Activated CD8-positive, alpha-beta T cell treated with anti-CD3 and anti-CD28 coated beads, Interleukin-2, amount 10 ng/mL, durations not matched to agents 7 days and 5 days (primary cell): ENCODE measurements at regions not wholly inside any gene's neighbourhood (a gene's known extent, or its start where the extent isn't known, plus 50 kb on each side); places are given as distances from the start of the nearest gene placed in this dataset.

ENCODE experiments used
- ATAC-seq: fragments of 150-1000 bp; cut with Tn5 transposase; one replicate; pipeline ENCODE4 v1.10.0; 2021; ENCODE audit warnings: moderate library complexity
- CTCF ChIA-PET: fragments of 350-600 bp; sonication (Branson Sonifier 250); formaldehyde crosslinking; loops from one replicate; lab custom pipeline; 2021; ENCODE audit warnings: antibody characterized with exemption; lab: Charles Lee
- POLR2A ChIA-PET: fragments of 350-600 bp; sonication (Branson Sonifier 250); formaldehyde crosslinking; loops from one replicate; lab custom pipeline; 2021; ENCODE audit warnings: antibody characterized with exemption; lab: Charles Lee
- DNase-seq: peaks from one replicate; pipeline ENCODE4 v3.0.0-alpha.2; 2020
- H3K27ac Mint-ChIP-seq: one replicate; pipeline ENCODE4 v1.8.0; 2021; ENCODE audit warnings: mild to moderate bottlenecking, mixed read lengths
- H3K27me3 Mint-ChIP-seq: one replicate; pipeline ENCODE4 v1.8.0; 2021; ENCODE audit warnings: low read depth, mixed read lengths
- H3K36me3 Mint-ChIP-seq: one replicate; pipeline ENCODE4 v1.8.0; 2021; ENCODE audit warnings: low read depth, mixed read lengths
- H3K4me1 Mint-ChIP-seq: one replicate; pipeline ENCODE4 v1.8.0; 2021; ENCODE audit warnings: low read depth, mixed read lengths
- H3K4me3 Mint-ChIP-seq: one replicate; pipeline ENCODE4 v1.8.0; 2021; ENCODE audit warnings: mild to moderate bottlenecking, mixed read lengths
- H3K9me3 Mint-ChIP-seq: one replicate; pipeline ENCODE4 v1.8.0; 2022; ENCODE audit warnings: mixed read lengths; ENCODE audit not compliant: insufficient read depth

GRCh38 chr6:148068437-148069061, 274.1 kb upstream of the SASH1 start:
- Mint-ChIP-seq H3K27ac (no peak overlapping the region), H3K36me3 (no peaks in the 10 kb centered on the region), H3K4me1 (no peaks in the 10 kb centered on the region), H3K27me3 (no peaks in the 10 kb centered on the region), H3K4me3 (no peak overlapping the region), H3K9me3 (peaks cover 6% of the 10 kb centered on the region)
- DNase-seq (no peak), ATAC-seq (no peak)
- ChIA-PET POLR2A (no interaction called here), CTCF (no interaction called here)

- no peaks in the 10 kb centered on the region for H3K36me3 Mint-ChIP-seq
- POLR2A ChIA-PET: no interaction called here
Measured at GRCh38 chr6:148069256-148069655, 273.4 kb upstream of the SASH1 start.

GRCh38 chr6:148074291-148074690, 268.3 kb upstream of the SASH1 start:
- Mint-ChIP-seq H3K27ac (no peak overlapping the region), H3K4me3 (no peak overlapping the region), H3K36me3 (no peaks in the 10 kb centered on the region), H3K27me3 (no peaks in the 10 kb centered on the region), H3K9me3 (peaks cover 6% of the 10 kb centered on the region), H3K4me1 (no peaks in the 10 kb centered on the region)
- POLR2A ChIA-PET: no interaction called here
- CTCF ChIA-PET: no interaction called here
- ATAC-seq: no peak
- no peak for DNase-seq

More at GRCh38 chr6:148069256-148069655, 273.4 kb upstream of the SASH1 start:
- Mint-ChIP-seq H3K27ac (no peak overlapping the region), H3K4me3 (no peak overlapping the region), H3K9me3 (peaks cover 6% of the 10 kb centered on the region), H3K27me3 (no peaks in the 10 kb centered on the region), H3K4me1 (no peaks in the 10 kb centered on the region)
- CTCF ChIA-PET: no interaction called here
- no peak for DNase-seq
- ATAC-seq: no peak

- no peak for ATAC-seq
- no peak for DNase-seq
- H3K27me3 Mint-ChIP-seq: no peaks in the 10 kb centered on the region
- ChIA-PET CTCF (no interaction called here), POLR2A (no interaction called here)
- peaks cover 6% of the 10 kb centered on the region for H3K9me3 Mint-ChIP-seq
- H3K4me3 Mint-ChIP-seq: no peak overlapping the region
- H3K27ac Mint-ChIP-seq: no peak overlapping the region
- no peaks in the 10 kb centered on the region for H3K36me3 Mint-ChIP-seq
- no peaks in the 10 kb centered on the region for H3K4me1 Mint-ChIP-seq
Measured at GRCh38 chr6:148074738-148075137, 267.9 kb upstream of the SASH1 start.

GRCh38 chr6:148075352-148075751, 267.3 kb upstream of the SASH1 start:
- peaks cover 6% of the 10 kb centered on the region for H3K9me3 Mint-ChIP-seq
- no peaks in the 10 kb centered on the region for H3K36me3 Mint-ChIP-seq
- no peaks in the 10 kb centered on the region for H3K27me3 Mint-ChIP-seq
- no peak for DNase-seq
- no peaks in the 10 kb centered on the region for H3K4me1 Mint-ChIP-seq
- CTCF ChIA-PET: no interaction called here
- ATAC-seq: no peak
- POLR2A ChIA-PET: no interaction called here
- no peak overlapping the region for H3K4me3 Mint-ChIP-seq
- no peak overlapping the region for H3K27ac Mint-ChIP-seq

- Mint-ChIP-seq H3K4me3 (no peak overlapping the region), H3K27ac (no peak overlapping the region), H3K4me1 (no peaks in the 10 kb centered on the region), H3K36me3 (no peaks in the 10 kb centered on the region), H3K9me3 (peaks cover under 1% of the 10 kb centered on the region), H3K27me3 (no peaks in the 10 kb centered on the region)
- ChIA-PET POLR2A (no interaction called here), CTCF (no interaction called here)
- DNase-seq: no peak
- no peak for ATAC-seq
Measured at GRCh38 chr6:148076051-148076450, 266.6 kb upstream of the SASH1 start.

- ChIA-PET POLR2A (no interaction called here), CTCF (no interaction called here)
- H3K4me3 Mint-ChIP-seq: no peak overlapping the region
- no peaks in the 10 kb centered on the region for H3K27me3 Mint-ChIP-seq
- no peaks in the 10 kb centered on the region for H3K36me3 Mint-ChIP-seq
- H3K4me1 Mint-ChIP-seq: no peaks in the 10 kb centered on the region
- H3K27ac Mint-ChIP-seq: no peak overlapping the region
- DNase-seq: no peak
- no peaks in the 10 kb centered on the region for H3K9me3 Mint-ChIP-seq
- no peak for ATAC-seq
Measured at GRCh38 chr6:148080315-148080714, 262.3 kb upstream of the SASH1 start.

- no peaks in the 10 kb centered on the region for H3K9me3 Mint-ChIP-seq
- no peaks in the 10 kb centered on the region for H3K4me1 Mint-ChIP-seq
- POLR2A ChIA-PET: no interaction called here
Measured at GRCh38 chr6:148081076-148081475, 261.6 kb upstream of the SASH1 start.

GRCh38 chr6:148082044-148082443, 260.6 kb upstream of the SASH1 start:
- H3K36me3 Mint-ChIP-seq: no peaks in the 10 kb centered on the region
- POLR2A ChIA-PET: interaction anchor here (0.7 kb wide), 1 partner anchor 19 kb away, joined by 4 read pairs; no protein-coding TSS in a partner anchor
- no peaks in the 10 kb centered on the region for H3K9me3 Mint-ChIP-seq
- no peaks in the 10 kb centered on the region for H3K27me3 Mint-ChIP-seq
- CTCF ChIA-PET: interaction anchor here (0.9 kb wide), 1 partner anchor 119 kb away, joined by 3 read pairs; no protein-coding TSS in a partner anchor
- H3K27ac Mint-ChIP-seq: no peak overlapping the region
- no peaks in the 10 kb centered on the region for H3K4me1 Mint-ChIP-seq
- ATAC-seq (no peak), DNase-seq (no peak)
- H3K4me3 Mint-ChIP-seq: no peak overlapping the region

More at GRCh38 chr6:148081076-148081475, 261.6 kb upstream of the SASH1 start:
- CTCF ChIA-PET: no interaction called here
- no peaks in the 10 kb centered on the region for H3K27me3 Mint-ChIP-seq
- DNase-seq (no peak), ATAC-seq (no peak)
- H3K4me3 Mint-ChIP-seq: no peak overlapping the region
- H3K27ac Mint-ChIP-seq: no peak overlapping the region
- H3K36me3 Mint-ChIP-seq: no peaks in the 10 kb centered on the region

GRCh38 chr6:148082696-148083095, 259.9 kb upstream of the SASH1 start:
- no peaks in the 10 kb centered on the region for H3K9me3 Mint-ChIP-seq
- H3K27me3 Mint-ChIP-seq: no peaks in the 10 kb centered on the region
- DNase-seq (no peak), ATAC-seq (no peak)
- no peak overlapping the region for H3K4me3 Mint-ChIP-seq
- H3K4me1 Mint-ChIP-seq: no peaks in the 10 kb centered on the region
- H3K36me3 Mint-ChIP-seq: no peaks in the 10 kb centered on the region
- no peak overlapping the region for H3K27ac Mint-ChIP-seq
- CTCF ChIA-PET: interaction anchor here (0.9 kb wide), 1 partner anchor 119 kb away, joined by 3 read pairs; no protein-coding TSS in a partner anchor
- POLR2A ChIA-PET: interaction anchor here (0.7 kb wide), 1 partner anchor 19 kb away, joined by 4 read pairs; no protein-coding TSS in a partner anchor

GRCh38 chr6:148085631-148086331, 256.9 kb upstream of the SASH1 start:
- Mint-ChIP-seq H3K36me3 (no peaks in the 10 kb centered on the region), H3K9me3 (no peaks in the 10 kb centered on the region), H3K27ac (no peak overlapping the region), H3K4me1 (no peaks in the 10 kb centered on the region), H3K27me3 (no peaks in the 10 kb centered on the region), H3K4me3 (no peak overlapping the region)
- DNase-seq (no peak), ATAC-seq (no peak)
- ChIA-PET POLR2A (no interaction called here), CTCF (no interaction called here)

- no peak for DNase-seq
- Mint-ChIP-seq H3K9me3 (no peaks in the 10 kb centered on the region), H3K27ac (no peak overlapping the region), H3K36me3 (no peaks in the 10 kb centered on the region), H3K4me1 (no peaks in the 10 kb centered on the region), H3K27me3 (no peaks in the 10 kb centered on the region), H3K4me3 (no peak overlapping the region)
- ATAC-seq: no peak
- POLR2A ChIA-PET: no interaction called here
- CTCF ChIA-PET: no interaction called here
Measured at GRCh38 chr6:148086386-148086785, 256.3 kb upstream of the SASH1 start.
